ENCODE measurements at regions not wholly inside any gene's neighbourhood (a gene's known extent, or its start where the extent isn't known, plus 50 kb on each side); places are given as distances from the start of the nearest gene placed in this dataset.
"Not testable (repeated sequence)": the region's sequence is repeated elsewhere in the genome, so short reads cannot be mapped to it uniquely, and the experiment has no call there.

GRCh38 chr11:27229511-27230191 lies 133.4 kb downstream of the CCDC34 start:
- no peak for DNase-seq (ENCODE audit: low read depth in 2 of 2)
- no peak overlapping the region for H3K4me3 ChIP-seq (replicated peaks in 1 of 2; ENCODE audit: low read depth in 2 of 2, low read length in 2 of 2)
- no peak for TF ChIP-seq CTCF (IDR thresholded peaks at IDR 0.05; ENCODE audit: low read depth, low read length)

- no peak overlapping the region for H3K4me3 ChIP-seq (replicated peaks in 1 of 2; ENCODE audit: low read depth in 2 of 2, low read length in 2 of 2)
- no peak for TF ChIP-seq CTCF (IDR thresholded peaks at IDR 0.05; ENCODE audit: low read depth, low read length)
- DNase-seq (ENCODE audit: low read depth in 2 of 2), result no peak
Observed at GRCh38 chr11:27228906-27229290, 134.1 kb downstream of the CCDC34 start.

- DNase-seq (ENCODE audit: low read depth in 2 of 2), result no peak
- H3K4me3 ChIP-seq (replicated peaks in 1 of 2; ENCODE audit: low read depth in 2 of 2, low read length in 2 of 2), result no peak overlapping the region
- TF ChIP-seq CTCF (IDR thresholded peaks at IDR 0.05; ENCODE audit: low read depth, low read length), result no peak
Observed at GRCh38 chr11:27228232-27228905, 134.6 kb downstream of the CCDC34 start.

- no peak for DNase-seq (ENCODE audit: low read depth in 2 of 2)
- H3K4me3 ChIP-seq (replicated peaks in 1 of 2; ENCODE audit: low read depth in 2 of 2, low read length in 2 of 2), result no peak overlapping the region
- TF ChIP-seq CTCF (IDR thresholded peaks at IDR 0.05; ENCODE audit: low read depth, low read length), result no peak
Observed at GRCh38 chr11:27227736-27228135, 135.3 kb downstream of the CCDC34 start.

GRCh38 chr11:27219487-27220039 lies 143.5 kb downstream of the CCDC34 start:
- DNase-seq (ENCODE audit: low read depth in 2 of 2); H3K4me3 ChIP-seq (replicated peaks in 1 of 2; ENCODE audit: low read depth in 2 of 2, low read length in 2 of 2): not testable (repeated sequence)

- peak; percentile 56 to 84 for DNase-seq (ENCODE audit: low read depth in 2 of 2)
Observed at GRCh38 chr11:27218421-27219038, 144.5 kb downstream of the CCDC34 start.

More at GRCh38 chr11:27218421-27219038, 144.5 kb downstream of the CCDC34 start:
- no peak for TF ChIP-seq CTCF (IDR thresholded peaks at IDR 0.05; ENCODE audit: low read depth, low read length)
- no peak overlapping the region for H3K4me3 ChIP-seq (replicated peaks in 1 of 2; ENCODE audit: low read depth in 2 of 2, low read length in 2 of 2)

All from cardiac fibroblast (primary cell).